HepG2 (cell line): ENCODE measurements at regions not wholly inside any gene's neighbourhood (a gene's known extent, or its start where the extent isn't known, plus 50 kb on each side); places are given as distances from the start of the nearest gene placed in this dataset.

ENCODE experiments used
- ATAC-seq: fragments of 200-7000 bp; cut with Tn5 transposase; 3 replicates; pipeline ENCODE4 v1.9.1; 2020; ENCODE audit warnings: mild to moderate bottlenecking, moderate library complexity
- BruUV-seq: library from RNA; stranded (reverse); fragments of 400-500 nt; replicated peaks from 2 replicates; lab custom pipeline; 2021; lab: Mats Ljungman, UMichigan
- CTCF ChIA-PET: fragments of 300-600 bp; formaldehyde crosslinking; extraction: SDS; loops from one replicate; lab custom pipeline; 2021; ENCODE audit warnings: low total read pairs, inconsistent platforms, low intra/inter-chr PET ratio; lab: Yijun Ruan, JAX
- POLR2A ChIA-PET: fragments of 350-600 bp; sonication (Branson Sonifier 250); formaldehyde crosslinking; loops from one replicate; lab custom pipeline; 2020; ENCODE audit warnings: antibody characterized with exemption, inconsistent platforms; lab: Yijun Ruan, JAX
- DNase-seq: peaks from one replicate; pipeline ENCODE4 v3.0.0-alpha.2; 2015; ENCODE audit warnings: low spot score
- FAIRE-seq: peaks from 3 replicates; lab custom pipeline; 2011; peaks lifted over from hg19 to GRCh38; lab: Jason Lieb, UNC
- H2AFZ ChIP-seq: one replicate; pipeline ENCODE4 v1.6.1; 2011; ENCODE audit warnings: low read length, inconsistent platforms
- H3K27ac ChIP-seq: fragments of 300-600 bp; 3 replicates; pipeline ENCODE4 v1.8.0; 2011; ENCODE audit warnings: mixed run types, mild to moderate bottlenecking, mixed read lengths, low read length, inconsistent platforms; ENCODE audit not compliant: insufficient read depth; ENCODE audit errors: extremely low read length
- H3K27me3 ChIP-seq, 2 experiments: fragments of 200-600 bp in 1 of 2; 2 replicates in 1 of 2; 3 replicates in 1 of 2; pipeline versions ENCODE4 v1.6.0 to v1.8.0; 2011; ENCODE audit warnings: low read length in 2 of 2, mild to moderate bottlenecking in 2 of 2, moderate library complexity in 2 of 2, inconsistent platforms in 1 of 2; ENCODE audit not compliant: insufficient read depth in 2 of 2, control insufficient read depth in 1 of 2
- H3K36me3 ChIP-seq, 2 experiments: fragments of 200-600 bp in 1 of 2; replicated peaks in 1 of 2; 2 replicates in 1 of 2; 3 replicates in 1 of 2; pipeline versions ENCODE4 v1.5.1 to v1.8.0; 2011; ENCODE audit warnings: low read length in 2 of 2, inconsistent platforms in 1 of 2; ENCODE audit not compliant: insufficient read depth in 2 of 2, control insufficient read depth in 1 of 2
- H3K4me1 ChIP-seq: 2 replicates; pipeline ENCODE4 v1.5.1; 2012; ENCODE audit warnings: low read length, inconsistent platforms; ENCODE audit not compliant: insufficient read depth
- H3K4me2 ChIP-seq: 2 replicates; pipeline ENCODE4 v1.6.0; 2011; ENCODE audit warnings: low read depth, low read length, inconsistent platforms
- H3K4me3 ChIP-seq, 3 experiments: fragments of 200-600 bp in 1 of 3; sonication (generic), shearing (Covaris generic) in 1 of 3; replicated peaks in 1 of 3; 2 replicates each; pipeline ENCODE4 v1.5.1; 2011 to 2016; ENCODE audit warnings: low read length in 3 of 3, inconsistent platforms in 2 of 3, low read depth in 2 of 3, mild to moderate bottlenecking in 2 of 3, control low read depth in 1 of 3, mixed read lengths in 1 of 3; ENCODE audit not compliant: insufficient read depth in 1 of 3
- H3K79me2 ChIP-seq: one replicate; pipeline ENCODE4 v1.6.1; 2011; ENCODE audit warnings: low read length, inconsistent platforms; ENCODE audit not compliant: insufficient read depth
- H3K9ac ChIP-seq: 2 replicates; pipeline ENCODE4 v1.6.0; 2011; ENCODE audit warnings: mild to moderate bottlenecking, low read depth, low read length, inconsistent platforms; ENCODE audit not compliant: insufficient read depth
- H3K9me3 ChIP-seq: 2 replicates; pipeline ENCODE4 v1.5.1; 2012; ENCODE audit warnings: mild to moderate bottlenecking, low read length
- H4K20me1 ChIP-seq: 2 replicates; pipeline ENCODE4 v1.6.0; 2011; ENCODE audit warnings: inconsistent platforms, mild to moderate bottlenecking, low read length, moderate library complexity; ENCODE audit not compliant: insufficient read depth
- CEBPB ChIP-seq: IDR thresholded peaks from 2 replicates; pipeline ENCODE4 v1.6.1; 2011; ENCODE audit warnings: low read depth, low read length, improper control_type of control experiment, borderline replicate concordance
- GMEB1 ChIP-seq: sonication (generic); formaldehyde crosslinking; IDR thresholded peaks from 2 replicates; pipeline ENCODE4 v1.5.1; 2020; ENCODE audit warnings: missing genetic modification reagents, mild to moderate bottlenecking, borderline replicate concordance
- UBTF ChIP-seq: sonication (generic); formaldehyde crosslinking; IDR thresholded peaks from 2 replicates; pipeline ENCODE4 v1.4.0; 2020; ENCODE audit warnings: mild to moderate bottlenecking, missing genetic modification reagents
- WGBS: methylation state at CpG from one replicate; pipeline ENCODE4 v1.1.6; 2017; ENCODE audit warnings: low lambda C conversion rate; 5-methylcytosine and 5-hydroxymethylcytosine counted together
- in situ Hi-C: cut with HindIII; loops from 2 replicates; pipeline ENCODE4 v1.10.0; 2017; ENCODE audit warnings: low pct_unique_long_range_greater_than_20kb; ENCODE audit not compliant: extremely low pct_ligation_motif_present
- intact Hi-C: fragments of 100-400 bp; cut with micrococcal nuclease; formaldehyde crosslinking; loops from one replicate; pipeline ENCODE4 v1.10.0; 2022; ENCODE audit not compliant: unreplicated experiment
- TF ChIP-seq, protein P1 (sequence below): sonication (generic); formaldehyde crosslinking; IDR thresholded peaks from 2 replicates; pipeline ENCODE4 v1.4.0; 2020; ENCODE audit warnings: missing genetic modification reagents, borderline replicate concordance
- TF ChIP-seq, protein P2 (sequence below): sonication (generic); formaldehyde crosslinking; IDR thresholded peaks from 2 replicates; pipeline ENCODE4 v1.5.1; 2020; ENCODE audit warnings: mild to moderate bottlenecking, moderate library complexity, missing genetic modification reagents
- TF ChIP-seq, protein P3 (sequence below): sonication (generic); formaldehyde crosslinking; IDR thresholded peaks from one replicate; pipeline ENCODE4 v1.5.1; 2020; ENCODE audit warnings: mild to moderate bottlenecking, missing genetic modification reagents; ENCODE audit errors: not compliant biosample characterization

DNA sequence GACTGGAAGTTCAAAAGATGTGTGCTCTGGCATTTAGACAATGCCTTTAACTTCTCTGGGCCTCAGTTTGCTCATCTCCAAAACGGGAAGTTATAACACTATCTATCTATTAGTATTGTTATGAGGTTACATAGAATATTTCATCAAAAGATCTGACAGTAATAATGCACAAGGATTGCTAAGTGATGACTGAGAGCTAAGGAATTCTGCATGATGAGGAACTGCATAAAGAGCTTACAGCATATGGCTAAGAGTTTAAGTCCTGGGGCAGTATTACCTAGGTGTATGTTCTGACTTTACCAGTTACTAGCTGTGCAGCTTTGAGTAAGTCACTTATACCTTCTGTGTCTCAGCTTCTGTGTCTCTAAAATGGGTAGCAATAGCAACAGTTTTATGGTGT, 160.1 kb upstream of the TMPO start:
- Histone ChIP-seq H3K9ac (no peak overlapping the region), H3K27me3 (no peaks in the 10 kb centered on the region), H3K9me3 (no peaks in the 10 kb centered on the region), H3K36me3 (no peaks in the 10 kb centered on the region), H3K4me3 (no peak overlapping the region), H3K27ac (no peak overlapping the region), H3K4me2 (no peak overlapping the region), H4K20me1 (no peaks in the 10 kb centered on the region), H3K4me1 (no peaks in the 10 kb centered on the region), H2AFZ (no peak overlapping the region), H3K79me2 (no peaks in the 10 kb centered on the region)
- DNase-seq (no peak), ATAC-seq (no peak), FAIRE-seq (no peak)
- WGBS: 0% methylated on average over 1 of the region's 1 CpG
- POLR2A ChIA-PET: no interaction called here
- intact Hi-C loops (no loop called here), in situ Hi-C loops (no loop called here)
- BruUV-seq: no TSS peak
- CTCF ChIA-PET: no interaction called here
- TF ChIP-seq, protein P1, sequence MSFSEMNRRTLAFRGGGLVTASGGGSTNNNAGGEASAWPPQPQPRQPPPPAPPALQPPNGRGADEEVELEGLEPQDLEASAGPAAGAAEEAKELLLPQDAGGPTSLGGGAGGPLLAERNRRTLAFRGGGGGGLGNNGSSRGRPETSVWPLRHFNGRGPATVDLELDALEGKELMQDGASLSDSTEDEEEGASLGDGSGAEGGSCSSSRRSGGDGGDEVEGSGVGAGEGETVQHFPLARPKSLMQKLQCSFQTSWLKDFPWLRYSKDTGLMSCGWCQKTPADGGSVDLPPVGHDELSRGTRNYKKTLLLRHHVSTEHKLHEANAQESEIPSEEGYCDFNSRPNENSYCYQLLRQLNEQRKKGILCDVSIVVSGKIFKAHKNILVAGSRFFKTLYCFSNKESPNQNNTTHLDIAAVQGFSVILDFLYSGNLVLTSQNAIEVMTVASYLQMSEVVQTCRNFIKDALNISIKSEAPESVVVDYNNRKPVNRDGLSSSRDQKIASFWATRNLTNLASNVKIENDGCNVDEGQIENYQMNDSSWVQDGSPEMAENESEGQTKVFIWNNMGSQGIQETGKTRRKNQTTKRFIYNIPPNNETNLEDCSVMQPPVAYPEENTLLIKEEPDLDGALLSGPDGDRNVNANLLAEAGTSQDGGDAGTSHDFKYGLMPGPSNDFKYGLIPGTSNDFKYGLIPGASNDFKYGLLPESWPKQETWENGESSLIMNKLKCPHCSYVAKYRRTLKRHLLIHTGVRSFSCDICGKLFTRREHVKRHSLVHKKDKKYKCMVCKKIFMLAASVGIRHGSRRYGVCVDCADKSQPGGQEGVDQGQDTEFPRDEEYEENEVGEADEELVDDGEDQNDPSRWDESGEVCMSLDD (CRISPR knock-in tag): no peak
- TF ChIP-seq, protein P2, sequence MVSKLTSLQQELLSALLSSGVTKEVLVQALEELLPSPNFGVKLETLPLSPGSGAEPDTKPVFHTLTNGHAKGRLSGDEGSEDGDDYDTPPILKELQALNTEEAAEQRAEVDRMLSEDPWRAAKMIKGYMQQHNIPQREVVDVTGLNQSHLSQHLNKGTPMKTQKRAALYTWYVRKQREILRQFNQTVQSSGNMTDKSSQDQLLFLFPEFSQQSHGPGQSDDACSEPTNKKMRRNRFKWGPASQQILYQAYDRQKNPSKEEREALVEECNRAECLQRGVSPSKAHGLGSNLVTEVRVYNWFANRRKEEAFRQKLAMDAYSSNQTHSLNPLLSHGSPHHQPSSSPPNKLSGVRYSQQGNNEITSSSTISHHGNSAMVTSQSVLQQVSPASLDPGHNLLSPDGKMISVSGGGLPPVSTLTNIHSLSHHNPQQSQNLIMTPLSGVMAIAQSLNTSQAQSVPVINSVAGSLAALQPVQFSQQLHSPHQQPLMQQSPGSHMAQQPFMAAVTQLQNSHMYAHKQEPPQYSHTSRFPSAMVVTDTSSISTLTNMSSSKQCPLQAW (CRISPR knock-in tag): no peak
- TF ChIP-seq, protein P3, sequence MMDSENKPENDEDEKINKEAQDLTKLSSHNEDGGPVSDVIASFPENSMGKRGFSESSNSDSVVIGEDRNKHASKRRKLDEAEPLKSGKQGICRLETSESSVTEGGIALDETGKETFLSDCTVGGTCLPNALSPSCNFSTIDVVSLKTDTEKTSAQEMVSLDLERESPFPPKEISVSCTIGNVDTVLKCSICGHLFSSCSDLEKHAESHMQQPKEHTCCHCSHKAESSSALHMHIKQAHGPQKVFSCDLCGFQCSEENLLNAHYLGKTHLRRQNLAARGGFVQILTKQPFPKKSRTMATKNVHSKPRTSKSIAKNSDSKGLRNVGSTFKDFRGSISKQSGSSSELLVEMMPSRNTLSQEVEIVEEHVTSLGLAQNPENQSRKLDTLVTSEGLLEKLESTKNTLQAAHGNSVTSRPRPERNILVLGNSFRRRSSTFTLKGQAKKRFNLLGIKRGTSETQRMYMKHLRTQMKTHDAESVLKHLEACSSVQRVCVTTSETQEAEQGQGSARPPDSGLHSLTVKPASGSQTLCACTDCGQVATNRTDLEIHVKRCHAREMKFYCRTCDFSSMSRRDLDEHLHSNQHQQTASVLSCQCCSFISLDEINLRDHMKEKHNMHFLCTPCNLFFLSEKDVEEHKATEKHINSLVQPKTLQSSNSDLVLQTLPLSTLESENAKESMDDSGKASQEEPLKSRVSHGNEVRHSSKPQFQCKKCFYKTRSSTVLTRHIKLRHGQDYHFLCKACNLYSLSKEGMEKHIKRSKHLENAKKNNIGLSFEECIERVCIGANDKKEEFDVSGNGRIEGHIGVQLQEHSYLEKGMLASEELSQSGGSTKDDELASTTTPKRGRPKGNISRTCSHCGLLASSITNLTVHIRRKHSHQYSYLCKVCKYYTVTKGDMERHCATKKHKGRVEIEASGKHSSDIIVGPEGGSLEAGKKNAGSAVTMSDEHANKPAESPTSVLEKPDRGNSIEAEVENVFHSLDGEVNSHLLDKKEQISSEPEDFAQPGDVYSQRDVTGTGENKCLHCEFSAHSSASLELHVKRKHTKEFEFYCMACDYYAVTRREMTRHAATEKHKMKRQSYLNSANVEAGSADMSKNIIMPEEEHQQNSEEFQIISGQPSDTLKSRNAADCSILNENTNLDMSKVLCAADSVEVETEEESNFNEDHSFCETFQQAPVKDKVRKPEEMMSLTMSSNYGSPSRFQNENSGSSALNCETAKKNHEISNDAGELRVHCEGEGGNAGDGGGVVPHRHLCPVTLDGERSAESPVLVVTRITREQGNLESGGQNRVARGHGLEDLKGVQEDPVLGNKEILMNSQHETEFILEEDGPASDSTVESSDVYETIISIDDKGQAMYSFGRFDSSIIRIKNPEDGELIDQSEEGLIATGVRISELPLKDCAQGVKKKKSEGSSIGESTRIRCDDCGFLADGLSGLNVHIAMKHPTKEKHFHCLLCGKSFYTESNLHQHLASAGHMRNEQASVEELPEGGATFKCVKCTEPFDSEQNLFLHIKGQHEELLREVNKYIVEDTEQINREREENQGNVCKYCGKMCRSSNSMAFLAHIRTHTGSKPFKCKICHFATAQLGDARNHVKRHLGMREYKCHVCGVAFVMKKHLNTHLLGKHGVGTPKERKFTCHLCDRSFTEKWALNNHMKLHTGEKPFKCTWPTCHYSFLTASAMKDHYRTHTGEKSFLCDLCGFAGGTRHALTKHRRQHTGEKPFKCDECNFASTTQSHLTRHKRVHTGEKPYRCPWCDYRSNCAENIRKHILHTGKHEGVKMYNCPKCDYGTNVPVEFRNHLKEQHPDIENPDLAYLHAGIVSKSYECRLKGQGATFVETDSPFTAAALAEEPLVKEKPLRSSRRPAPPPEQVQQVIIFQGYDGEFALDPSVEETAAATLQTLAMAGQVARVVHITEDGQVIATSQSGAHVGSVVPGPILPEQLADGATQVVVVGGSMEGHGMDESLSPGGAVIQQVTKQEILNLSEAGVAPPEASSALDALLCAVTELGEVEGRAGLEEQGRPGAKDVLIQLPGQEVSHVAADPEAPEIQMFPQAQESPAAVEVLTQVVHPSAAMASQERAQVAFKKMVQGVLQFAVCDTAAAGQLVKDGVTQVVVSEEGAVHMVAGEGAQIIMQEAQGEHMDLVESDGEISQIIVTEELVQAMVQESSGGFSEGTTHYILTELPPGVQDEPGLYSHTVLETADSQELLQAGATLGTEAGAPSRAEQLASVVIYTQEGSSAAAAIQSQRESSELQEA (CRISPR knock-in tag): no peak
- TF ChIP-seq CEBPB (no peak), UBTF (CRISPR knock-in tag) (no peak), GMEB1 (CRISPR knock-in tag) (no peak)
